ENCODE measurements at regions not wholly inside any gene's neighbourhood (a gene's known extent, or its start where the extent isn't known, plus 50 kb on each side); places are given as distances from the start of the nearest gene placed in this dataset.
"Not testable (repeated sequence)": the region's sequence is repeated elsewhere in the genome, so short reads cannot be mapped to it uniquely, and the experiment has no call there.

DNA sequence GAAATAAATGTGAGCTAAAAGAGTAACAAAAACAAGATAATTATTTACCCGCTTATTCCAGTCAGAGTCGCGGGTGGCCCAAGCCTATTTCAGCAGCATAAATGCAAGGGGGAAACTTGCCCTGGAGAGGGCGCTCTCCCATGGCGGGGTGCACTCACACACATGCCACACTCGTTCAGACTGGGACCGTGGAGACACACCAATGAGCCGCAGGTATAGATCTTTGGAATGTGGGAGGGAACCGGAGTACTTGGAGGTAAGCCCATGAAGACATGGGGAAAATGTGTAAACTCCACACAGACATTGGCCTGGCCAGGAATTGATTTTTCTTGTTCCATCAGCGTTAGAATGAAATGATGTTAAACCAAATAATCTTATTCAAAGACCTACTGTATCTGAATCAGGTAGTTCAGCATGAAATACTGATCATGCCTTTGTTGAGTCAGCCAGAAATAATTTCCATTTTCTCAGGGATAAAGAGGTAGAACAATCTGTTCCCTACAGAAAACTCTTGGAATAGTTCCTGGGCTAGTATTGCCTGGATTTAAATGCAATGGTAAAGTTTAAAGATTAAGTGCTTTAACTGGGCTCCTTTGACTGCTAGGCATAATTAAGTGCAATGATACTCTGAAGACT lies 191.5 kb downstream of the MCHR2 start:
- DNase-seq (ENCODE audit: low read depth in 2 of 2) = no peak

DNA sequence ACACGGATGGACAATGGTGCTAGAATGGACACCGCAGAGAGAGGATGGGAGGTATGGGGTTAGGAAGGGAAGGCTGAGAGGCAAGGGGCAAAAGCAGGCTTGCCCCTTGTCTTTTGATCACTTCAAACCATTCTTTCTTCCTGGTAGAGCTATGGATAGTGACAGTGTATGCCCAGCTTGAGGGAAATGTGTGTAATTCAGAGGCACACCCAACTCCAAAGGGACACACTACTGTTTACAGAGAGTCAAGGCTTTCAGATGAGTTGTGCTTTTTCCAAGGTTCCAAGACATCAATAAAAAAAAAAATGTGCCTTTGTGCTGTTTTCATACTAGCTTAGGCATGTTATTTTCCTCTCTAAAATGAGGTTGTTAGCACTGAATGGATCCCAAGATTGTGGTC lies 185.0 kb downstream of the MCHR2 start:
- DNase-seq (ENCODE audit: low read depth in 2 of 2) = no peak

DNA sequence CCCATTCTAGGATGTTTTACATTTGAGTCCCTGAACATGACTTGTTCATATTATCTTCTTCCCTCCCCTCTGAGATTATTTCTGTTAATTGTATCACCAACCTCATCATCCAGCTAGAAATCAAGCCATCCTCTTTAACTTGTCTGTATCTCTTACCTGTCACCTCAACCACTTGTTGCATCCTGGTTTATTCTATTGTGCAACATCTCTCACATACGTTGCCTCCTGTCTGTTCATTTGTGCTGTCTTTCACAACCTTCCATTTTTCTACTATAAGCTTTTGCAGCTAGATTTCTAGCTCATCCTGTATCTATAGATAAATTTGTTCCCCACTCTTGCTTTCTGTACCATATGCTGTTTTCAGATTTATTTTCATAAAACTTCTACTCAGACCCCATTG lies 183.7 kb downstream of the MCHR2 start:
- no peak for DNase-seq (ENCODE audit: low read depth in 2 of 2)

DNA sequence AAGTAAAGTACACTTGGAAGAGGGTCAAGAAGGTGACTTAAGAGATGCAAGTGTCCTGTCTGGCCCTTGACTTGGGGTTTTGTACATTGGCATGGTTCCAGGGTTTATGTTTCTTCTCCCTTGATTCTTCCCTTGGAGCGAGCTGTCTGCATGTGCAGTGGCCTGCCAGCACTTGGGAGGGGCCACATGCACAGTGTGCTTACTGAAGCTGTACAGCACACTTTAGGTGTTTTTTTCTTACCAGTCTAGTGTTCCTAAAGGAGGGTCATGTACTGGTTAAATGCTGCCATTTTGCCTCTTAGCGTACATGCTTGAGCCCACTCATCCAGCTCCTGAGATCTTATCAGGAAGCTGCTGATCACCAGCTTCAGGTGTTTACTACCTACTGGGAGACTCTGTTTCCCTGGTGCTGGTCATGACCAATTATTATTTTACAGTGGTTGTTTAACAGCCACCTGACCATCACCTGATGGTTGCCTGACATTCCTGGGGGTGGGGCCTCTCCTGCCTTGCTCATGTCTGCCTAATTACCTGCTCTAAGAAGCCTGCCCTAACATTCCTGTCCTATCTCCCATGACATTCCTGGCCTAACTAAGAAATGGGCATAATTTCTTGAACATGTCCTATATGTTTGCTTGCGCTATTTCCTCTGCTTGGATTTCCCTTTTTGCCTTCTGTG lies 182.9 kb downstream of the MCHR2 start:
- no peak for DNase-seq (ENCODE audit: low read depth in 2 of 2)

DNA sequence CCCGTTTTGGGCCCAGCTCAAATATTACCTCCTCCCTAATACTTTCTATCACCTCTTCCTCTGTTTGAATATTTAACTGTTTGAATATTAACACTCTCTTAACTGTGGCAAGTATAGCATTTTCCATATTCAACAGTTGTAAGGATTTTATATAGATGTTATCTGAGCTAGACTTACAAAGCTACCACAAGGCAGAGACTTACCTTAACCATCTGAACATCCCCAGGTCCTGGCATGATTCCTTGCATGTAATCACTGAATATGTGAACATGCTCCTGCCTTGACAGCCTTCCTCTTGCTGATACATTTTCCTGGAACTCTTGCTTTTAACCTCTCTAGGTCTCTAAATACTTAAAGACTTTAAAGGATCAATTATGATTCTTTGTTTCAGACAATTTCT lies 182.4 kb downstream of the MCHR2 start:
- DNase-seq (ENCODE audit: low read depth in 2 of 2) = no peak

DNA sequence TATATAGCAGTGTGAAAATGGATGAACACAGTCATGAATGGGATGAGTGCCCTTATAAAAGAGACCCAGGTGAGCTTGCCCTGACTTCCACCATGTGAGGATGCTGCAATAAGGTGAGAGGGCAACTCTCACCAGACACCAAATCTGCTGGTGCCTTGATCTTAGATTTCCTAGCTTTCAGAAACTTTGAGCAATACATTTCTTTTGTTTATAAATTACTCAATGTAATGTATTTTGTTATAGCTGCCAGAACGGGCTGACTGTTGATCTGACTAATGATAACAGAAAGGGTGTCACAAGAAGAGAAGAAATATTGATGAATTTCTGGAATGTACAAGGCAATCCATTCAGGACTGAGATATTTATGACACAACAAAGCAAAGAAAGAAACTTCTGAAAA lies 180.5 kb downstream of the MCHR2 start:
- no peak for DNase-seq (ENCODE audit: low read depth in 2 of 2)

DNA sequence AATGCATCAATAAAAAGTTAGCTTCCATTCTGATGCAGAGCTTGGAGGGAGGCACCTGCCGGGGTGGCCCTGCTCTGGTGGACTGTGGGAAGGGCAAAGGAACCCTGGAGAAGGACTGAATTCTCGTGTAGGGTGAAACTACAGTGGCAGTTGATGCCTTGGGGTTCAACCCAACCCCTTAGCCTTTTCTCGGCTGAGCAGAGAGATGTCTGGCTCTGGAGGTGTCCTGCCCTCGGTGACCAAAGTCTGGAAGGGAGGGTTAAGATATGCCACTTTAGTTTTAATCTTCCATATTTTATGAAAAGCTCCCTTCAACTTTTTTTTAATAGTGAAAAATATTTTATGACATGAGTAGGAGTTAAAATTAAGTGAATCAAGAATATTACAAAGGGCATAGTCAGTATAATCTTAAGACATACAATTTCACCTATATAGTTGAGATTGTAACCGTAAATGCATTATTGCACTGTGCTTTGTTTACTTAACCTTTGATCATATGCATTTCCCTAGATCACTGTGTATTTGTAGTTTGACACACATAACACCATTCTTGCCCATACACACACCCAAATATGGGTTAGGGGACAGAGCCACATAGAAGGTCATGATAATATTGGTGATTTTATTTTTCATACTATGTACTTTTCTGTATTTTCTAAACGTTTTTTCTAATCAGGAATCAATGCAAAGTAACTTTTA lies 179.6 kb downstream of the MCHR2 start:
- no peak for DNase-seq (ENCODE audit: low read depth in 2 of 2)

DNA sequence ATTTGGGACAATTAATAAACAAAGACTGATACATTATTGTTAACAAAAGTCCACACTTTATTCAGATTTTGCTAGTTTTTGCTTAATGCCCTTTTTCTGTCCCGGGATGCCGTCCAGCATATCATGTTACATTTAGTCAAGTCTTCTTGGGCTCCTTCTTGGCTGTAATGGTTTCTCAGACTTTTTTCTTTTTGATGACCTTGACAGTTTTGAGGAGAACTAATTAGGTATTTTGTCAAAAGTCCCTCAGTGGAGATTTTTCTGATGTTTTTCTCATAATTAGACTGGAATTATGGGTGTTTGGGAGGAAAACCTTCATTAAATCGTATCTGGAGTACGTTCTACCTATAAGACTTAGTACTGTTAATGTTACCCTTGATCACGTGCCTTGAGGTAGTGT lies 177.2 kb downstream of the MCHR2 start:
- no peak for DNase-seq (ENCODE audit: low read depth in 2 of 2)

DNA sequence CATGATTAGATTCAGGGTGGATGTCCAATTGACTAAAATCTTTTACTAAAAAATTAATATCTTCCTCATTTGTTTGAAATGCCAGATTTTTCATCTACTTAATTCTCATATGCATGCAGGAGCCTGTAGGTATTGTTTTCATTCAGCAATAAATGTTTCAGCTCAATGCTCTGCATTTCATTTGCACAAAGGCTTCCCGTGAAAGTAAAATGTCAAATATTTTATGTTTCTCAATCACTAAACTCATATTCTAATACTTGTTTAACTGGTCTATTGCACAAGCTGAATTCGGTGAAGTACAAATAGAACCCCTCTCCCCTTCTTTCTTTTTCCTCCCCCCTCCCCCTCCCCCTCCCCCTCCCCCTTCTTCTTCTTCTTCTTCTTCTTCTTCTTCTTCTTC lies 175.9 kb downstream of the MCHR2 start:
- no peak for DNase-seq (ENCODE audit: low read depth in 2 of 2)

DNA sequence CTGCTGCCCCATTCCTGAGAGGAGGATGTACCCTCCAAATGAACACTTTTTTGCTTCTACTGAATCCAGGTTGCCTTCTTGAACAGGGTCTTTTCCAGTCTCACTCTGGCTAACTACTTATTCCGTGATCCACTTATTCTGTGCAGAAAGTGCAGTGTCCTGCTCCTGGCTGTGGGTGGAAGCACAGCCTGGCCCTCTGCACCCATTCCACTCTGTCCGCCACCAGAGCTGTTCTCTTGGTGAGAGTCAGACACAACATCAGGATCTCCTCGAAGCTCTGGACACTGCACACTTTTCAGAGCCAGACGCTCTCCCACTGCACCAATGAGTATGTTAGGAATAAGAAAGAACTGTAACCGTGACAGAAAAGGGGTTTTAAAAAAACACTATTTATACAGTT lies 174.2 kb downstream of the MCHR2 start:
- DNase-seq (ENCODE audit: low read depth in 2 of 2) = no peak

DNA sequence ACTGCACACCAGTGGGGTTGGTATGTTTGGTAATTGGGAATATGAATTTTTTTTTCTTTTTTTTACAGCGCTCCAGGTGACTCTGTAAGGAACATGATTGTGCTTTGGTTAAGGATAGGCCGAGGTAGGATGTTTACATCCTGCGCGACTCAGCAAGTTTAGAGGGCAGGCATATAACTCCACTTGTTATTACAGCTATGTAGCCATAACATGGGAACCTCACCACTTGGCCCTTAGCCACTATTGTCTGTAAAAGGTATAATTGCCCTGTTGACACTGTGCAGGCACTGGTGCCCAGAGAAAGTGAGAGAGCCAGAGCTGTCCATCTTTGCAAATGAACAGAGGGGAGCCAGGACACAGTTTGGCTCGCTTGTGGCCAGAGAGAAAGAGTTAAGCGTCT lies 172.9 kb downstream of the MCHR2 start:
- no peak for DNase-seq (ENCODE audit: low read depth in 2 of 2)

DNA sequence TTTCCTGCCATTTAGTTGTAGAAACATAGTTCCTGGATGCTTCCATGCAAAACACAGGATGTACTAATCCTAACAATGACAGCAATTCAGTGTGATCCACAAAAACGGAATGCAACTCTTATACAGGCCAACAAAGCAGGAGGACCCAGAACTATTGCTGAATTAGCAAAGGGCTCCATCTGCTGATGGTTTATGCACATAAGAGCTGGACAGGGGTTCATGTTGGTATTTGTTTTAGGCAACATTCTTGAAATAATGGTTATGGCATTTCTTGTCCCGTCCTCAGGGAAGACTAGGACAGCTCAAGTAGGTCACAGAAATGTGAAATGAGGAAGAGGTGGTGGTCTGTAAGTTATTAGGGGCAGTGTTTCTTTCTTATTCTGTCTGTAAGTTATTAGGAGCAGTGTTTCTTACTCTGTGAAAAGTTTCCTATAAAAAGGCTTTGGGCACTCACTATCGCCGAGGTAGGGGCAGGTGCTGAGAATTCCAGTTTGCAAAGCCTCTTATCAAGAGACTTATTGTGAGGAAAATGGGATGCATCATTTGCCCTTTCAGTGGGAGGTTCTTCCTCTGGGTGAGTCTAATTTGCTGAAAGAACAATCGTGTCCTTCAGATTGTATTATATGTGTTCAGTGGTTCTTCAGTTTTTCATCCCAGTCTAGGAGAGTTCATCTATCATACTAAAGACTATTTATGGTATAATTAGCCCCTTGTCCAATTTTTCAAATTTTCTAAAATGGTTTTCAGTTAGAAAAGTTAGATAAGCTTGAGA lies 171.1 kb downstream of the MCHR2 start:
- DNase-seq (ENCODE audit: low read depth in 2 of 2) = no peak

DNA sequence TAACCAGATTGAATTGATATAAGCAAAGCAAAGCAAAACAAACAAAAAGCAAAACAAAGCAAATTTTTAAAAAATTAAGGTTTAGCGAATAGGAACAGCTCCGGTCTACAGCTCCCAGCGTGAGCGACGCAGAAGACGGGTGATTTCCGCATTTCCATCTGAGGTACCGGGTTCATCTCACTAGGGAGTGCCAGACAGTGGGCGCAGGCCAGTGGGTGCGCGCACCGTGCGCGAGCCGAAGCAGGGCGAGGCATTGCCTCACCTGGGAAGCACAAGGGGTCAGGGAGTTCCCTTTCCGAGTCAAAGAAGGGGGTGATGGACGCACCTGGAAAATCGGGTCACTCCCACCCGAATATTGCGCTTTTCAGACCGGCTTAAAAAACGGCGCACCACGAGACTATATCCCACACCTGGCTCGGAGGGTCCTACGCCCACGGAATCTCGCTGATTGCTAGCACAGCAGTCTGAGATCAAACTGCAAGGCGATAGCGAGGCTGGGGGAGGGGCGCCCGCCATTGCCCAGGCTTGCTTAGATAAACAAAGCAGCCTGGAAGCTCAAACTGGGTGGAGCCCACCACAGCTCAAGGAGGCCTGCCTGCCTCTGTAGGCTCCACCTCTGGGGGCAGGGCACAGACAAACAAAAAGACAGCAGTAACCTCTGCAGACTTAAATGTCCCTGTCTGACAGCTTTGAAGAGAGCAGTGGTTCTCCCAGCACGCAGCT lies 170.3 kb downstream of the MCHR2 start:
- DNase-seq (ENCODE audit: low read depth in 2 of 2) = not testable (repeated sequence)

DNA sequence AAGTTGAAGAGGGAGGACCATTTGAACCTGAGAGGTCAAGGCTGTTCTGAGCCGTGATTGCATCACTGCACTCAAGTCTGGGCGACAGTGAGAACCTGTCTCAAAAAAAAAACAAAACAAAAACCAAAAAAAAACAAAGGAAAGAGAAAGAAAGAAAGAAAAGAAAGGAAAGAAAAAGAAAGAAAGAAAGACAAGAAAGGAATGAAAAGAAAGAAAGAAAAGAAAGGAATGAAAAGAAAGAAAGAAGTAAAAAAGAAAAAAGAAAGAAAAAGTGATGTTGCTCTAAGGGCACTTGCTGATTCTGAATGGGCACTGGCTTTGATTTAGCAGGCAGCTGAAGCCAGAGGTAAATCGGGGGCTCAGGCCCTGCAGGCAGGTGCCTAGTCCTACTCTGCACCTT lies 161.0 kb downstream of the MCHR2 start:
- no peak for DNase-seq (ENCODE audit: low read depth in 2 of 2)

DNA sequence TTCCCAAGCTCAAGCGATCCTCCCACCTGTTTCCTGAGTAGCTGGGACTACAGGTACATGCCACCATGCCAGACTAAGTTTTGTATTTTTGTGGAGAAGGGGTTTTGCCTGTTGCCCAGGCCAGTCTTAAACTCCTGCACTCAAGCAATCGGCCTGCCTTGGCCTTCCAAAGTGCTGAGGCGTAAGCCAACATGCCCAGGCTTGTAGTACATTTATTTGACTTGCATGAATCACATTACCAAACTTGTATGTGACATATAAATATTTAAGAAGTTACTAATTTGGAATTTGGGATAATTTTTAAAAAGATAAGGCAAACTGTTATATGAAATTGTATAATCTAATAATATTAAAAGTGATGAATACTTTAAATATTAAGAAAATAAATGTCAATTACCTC lies 157.6 kb downstream of the MCHR2 start:
- no peak for DNase-seq (ENCODE audit: low read depth in 2 of 2)

DNA sequence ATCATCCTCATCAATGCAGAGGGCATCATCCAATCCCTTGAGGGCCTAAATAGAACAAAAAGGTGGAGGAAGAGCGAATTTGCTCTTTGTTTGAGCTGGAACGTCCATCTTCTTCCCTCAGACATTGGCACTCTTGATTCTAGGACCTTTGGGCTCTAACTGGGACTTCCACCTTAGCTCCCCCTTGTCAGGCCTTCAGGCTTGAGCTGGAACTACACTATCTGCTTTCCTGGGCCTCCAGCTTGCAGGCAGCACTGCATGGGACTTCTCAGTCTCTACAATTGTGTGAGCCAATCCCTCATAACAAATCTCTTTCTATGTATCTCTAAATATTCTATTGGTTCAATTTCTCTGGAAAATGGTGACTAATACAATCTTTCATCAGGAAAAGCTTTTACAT lies 155.4 kb downstream of the MCHR2 start:
- no peak for DNase-seq (ENCODE audit: low read depth in 2 of 2)

DNA sequence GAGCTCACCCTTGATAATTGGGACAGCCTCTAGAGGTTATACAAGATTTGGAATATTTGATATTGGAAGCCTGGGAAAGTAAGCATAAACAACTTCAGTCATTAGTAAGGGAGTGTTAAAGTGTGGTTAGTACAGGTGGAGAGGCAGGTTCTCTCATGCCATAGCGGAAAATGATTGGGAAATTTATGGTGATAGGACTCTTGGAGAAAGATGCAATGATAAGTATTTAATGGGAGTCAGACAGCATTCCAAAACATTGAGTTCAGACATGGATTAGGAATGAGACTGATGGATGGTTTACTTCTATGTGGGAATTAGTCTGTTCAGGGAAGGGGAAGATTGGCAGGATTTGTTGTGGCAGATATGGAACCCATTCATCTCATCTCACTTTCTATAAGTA lies 152.7 kb downstream of the MCHR2 start:
- DNase-seq (ENCODE audit: low read depth in 2 of 2) = no peak

DNA sequence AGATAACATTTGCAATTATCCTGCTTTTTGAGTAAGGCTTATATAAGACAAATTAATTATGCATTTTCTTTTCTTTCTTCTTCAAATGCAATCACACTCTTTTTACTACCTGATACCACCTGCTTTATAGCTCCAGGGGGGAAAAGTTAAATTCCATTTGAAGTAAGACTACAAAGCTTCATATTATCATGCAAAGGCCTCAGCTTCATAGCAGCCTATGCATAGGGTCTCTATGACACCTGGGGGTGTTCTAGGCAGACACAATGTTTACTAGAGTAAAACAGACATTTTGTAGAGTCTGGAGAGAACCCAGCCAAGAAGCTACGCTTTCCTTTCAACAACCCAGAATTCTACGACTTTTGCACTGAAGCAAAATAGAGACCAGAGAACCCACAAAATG lies 148.0 kb downstream of the MCHR2 start:
- no peak for DNase-seq (ENCODE audit: low read depth in 2 of 2)

DNA sequence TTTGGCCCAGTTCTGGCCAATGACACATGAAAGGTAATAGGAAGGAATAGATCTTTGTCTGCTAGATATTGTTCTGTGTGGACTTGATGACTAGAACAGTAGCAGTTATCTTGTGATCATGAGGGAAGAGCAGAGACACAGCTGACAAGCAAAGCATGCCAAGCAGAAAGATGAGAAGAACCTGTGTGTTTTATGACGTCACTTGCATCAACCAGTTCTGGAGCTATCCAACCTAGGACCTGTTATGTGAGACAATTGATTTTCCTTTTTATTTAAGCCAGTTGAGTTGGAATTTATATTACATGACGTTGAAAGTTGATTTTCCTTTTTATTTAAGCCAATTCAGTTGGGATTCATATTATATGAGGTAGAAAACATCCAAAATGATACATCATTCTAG lies 143.2 kb downstream of the MCHR2 start:
- DNase-seq (ENCODE audit: low read depth in 2 of 2) = no peak

DNA sequence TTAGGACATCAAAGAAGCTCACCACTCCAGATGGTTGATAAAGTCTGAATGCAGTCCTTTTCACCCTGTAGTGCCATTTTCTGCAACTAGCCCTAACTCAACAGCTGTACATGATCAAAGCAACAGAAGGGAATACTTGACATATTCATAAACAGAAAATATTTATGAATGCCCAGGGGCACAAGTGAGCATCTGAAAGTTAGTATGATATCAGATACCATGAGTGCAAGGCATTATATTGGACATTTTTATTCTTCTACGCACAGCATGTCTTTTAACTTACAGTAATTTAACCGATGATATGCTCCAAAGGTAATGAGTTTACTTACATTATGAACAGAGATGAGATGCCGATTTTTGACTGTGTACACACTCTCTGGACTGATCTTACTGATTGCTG lies 142.0 kb downstream of the MCHR2 start:
- DNase-seq (ENCODE audit: low read depth in 2 of 2) = no peak

DNA sequence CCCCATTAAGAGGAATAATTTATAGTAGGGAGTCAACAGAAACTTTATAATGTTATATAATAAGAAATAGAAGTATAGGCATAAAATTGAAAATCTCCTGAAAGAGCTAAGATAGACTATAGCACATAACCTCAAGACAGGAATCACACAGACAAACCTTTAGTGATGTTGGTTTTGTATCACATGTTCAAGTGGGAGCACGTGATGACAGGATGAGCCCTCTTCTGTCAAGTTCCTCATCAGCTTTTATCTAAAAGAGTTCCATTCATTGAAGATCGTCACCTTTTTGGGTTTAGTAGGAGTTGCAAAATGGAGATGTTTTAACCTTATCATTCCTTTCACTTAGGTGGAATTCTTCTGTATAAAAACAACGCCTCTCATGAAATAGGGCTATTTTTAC lies 127.0 kb downstream of the MCHR2 start:
- no peak for DNase-seq (ENCODE audit: low read depth in 2 of 2)
